ENCODE measurements at regions not wholly inside any gene's neighbourhood (a gene's known extent, or its start where the extent isn't known, plus 50 kb on each side); places are given as distances from the start of the nearest gene placed in this dataset.

DNA sequence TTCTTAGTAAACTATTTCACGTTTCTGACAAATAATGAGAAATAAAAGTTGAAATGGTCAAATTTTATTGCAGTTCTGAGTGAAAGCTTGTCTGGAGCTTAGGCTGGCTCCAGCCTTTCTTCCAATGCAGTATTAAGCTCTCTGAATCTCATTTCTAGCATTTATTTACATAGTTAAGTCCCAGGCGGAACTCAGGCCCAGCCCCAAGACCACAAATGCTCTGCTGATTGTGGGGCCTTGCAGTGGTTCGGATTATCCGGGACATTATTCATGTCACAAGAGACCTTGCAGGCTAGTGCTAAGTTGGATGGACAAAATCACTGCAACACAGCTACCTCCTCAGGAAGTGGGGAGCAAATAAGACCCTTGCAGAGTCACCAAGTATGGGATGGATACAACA, 2009.3 kb upstream of the CELF4 start:
- TF ChIP-seq, protein P1, sequence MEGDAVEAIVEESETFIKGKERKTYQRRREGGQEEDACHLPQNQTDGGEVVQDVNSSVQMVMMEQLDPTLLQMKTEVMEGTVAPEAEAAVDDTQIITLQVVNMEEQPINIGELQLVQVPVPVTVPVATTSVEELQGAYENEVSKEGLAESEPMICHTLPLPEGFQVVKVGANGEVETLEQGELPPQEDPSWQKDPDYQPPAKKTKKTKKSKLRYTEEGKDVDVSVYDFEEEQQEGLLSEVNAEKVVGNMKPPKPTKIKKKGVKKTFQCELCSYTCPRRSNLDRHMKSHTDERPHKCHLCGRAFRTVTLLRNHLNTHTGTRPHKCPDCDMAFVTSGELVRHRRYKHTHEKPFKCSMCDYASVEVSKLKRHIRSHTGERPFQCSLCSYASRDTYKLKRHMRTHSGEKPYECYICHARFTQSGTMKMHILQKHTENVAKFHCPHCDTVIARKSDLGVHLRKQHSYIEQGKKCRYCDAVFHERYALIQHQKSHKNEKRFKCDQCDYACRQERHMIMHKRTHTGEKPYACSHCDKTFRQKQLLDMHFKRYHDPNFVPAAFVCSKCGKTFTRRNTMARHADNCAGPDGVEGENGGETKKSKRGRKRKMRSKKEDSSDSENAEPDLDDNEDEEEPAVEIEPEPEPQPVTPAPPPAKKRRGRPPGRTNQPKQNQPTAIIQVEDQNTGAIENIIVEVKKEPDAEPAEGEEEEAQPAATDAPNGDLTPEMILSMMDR (IDR thresholded peaks at IDR 0.05; ENCODE audit: extremely low read depth in 1 of 2, insufficient read depth in 1 of 2, low read depth in 1 of 2, low read length in 2 of 2) = no peak
- TF ChIP-seq MYC (IDR thresholded peaks at IDR 0.05; ENCODE audit: low read depth, low read length) (no peak), POLR2A (IDR thresholded peaks at IDR 0.05; ENCODE audit: low read depth, low read length) (no peak)

Measured in endothelial cell of umbilical vein (primary cell).